HG02642 (cell line): ENCODE measurements at regions not wholly inside any gene's neighbourhood (a gene's known extent, or its start where the extent isn't known, plus 50 kb on each side); places are given as distances from the start of the nearest gene placed in this dataset.

Experiments used
- ATAC-seq: cut with Tn5 transposase; IDR thresholded peaks from one replicate; pipeline ENCODE4 v1.9.1; 2021; ENCODE audit warnings: mild to moderate bottlenecking; ENCODE audit not compliant: unreplicated experiment, poor library complexity

GRCh38 chr5:97388794-97389193 lies 205.7 kb upstream of the RIOK2 start:
- ATAC-seq: no peak

- ATAC-seq: no peak
Observed at GRCh38 chr5:97400537-97400936, 217.5 kb upstream of the RIOK2 start.

- ATAC-seq: no peak
Observed at GRCh38 chr5:97405941-97406340, 222.9 kb upstream of the RIOK2 start.

DNA sequence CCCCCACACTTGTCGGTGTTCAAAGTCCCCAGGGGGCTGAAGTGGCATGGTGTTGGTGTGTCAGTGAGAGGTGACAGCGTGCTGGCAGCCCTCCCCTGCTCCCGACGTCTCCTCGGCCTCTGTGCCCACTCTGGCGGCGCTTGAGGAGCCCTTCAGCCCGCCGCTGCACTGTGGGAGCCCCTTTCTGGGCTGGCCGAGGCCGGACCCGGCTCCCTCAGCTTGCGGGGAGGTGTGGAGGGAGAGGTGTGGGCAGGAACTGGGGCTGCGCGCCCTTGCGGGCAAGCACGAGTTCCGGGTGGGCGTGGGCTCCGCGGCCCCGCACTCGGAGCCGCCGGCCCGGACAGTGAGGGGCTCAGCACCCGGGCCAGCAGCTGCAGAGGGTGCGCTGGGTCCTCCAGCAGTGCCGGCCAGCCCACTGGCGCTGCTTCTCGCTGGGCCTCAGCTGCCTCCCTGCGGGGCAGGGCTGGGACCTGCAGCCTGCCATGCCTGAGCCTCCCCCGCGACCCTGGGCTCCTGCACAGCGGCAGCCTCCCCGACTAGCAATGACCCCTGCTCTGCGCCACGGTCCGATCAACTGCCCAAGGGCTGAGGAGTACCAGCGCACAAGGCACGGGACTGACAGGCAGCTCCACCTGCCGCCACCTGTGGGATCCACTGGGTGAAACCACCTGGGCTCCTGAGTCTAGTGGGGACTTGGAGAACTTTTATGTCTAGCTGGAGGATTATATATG lies 224.1 kb upstream of the RIOK2 start:
- no peak for ATAC-seq

DNA sequence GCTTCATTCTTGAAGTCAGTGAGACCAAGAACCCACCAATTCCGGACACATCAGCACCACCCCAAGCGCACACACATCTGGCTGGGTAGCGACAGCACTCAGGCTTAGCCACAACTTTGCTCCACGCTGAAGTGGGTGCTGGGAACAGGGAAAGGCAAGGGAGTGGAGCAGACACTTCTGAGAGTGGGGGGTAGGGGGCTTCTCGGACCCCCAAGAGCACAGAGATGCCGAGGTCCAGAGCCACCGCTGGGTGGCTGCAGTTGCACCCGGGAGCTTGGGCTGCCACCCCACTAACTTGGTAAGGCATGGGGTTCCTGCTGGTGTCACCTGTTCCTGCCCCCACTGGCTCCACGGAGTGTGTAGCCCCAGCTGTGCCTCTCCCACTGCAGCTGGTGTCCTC lies 225.3 kb upstream of the RIOK2 start:
- no peak for ATAC-seq

- ATAC-seq: no peak
Observed at GRCh38 chr5:97412959-97413358, 229.9 kb upstream of the RIOK2 start.

DNA sequence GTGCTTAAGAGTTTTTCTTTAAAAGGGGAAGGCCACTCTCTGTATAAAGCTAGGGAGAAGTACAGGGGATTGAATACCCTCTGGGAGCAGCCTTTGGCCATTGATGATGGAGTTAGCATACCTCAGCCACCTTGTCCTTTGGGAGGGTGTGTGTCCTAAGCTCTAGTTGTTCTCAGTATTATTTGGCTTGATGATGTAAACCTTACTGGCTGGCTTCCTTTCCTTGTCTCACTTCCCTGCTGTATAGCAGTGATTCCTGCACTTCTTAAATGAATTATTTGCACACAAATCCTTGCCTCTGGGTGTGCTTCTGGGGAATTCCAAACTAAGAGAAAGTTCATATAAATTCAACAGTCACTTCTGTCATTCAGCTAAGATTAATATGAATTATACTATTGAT lies 234.9 kb upstream of the RIOK2 start:
- no peak for ATAC-seq

- ATAC-seq: peak; percentile 42
Observed at GRCh38 chr5:97418462-97418861, 235.4 kb upstream of the RIOK2 start.

- no peak for ATAC-seq
Observed at GRCh38 chr5:97420646-97421045, 237.6 kb upstream of the RIOK2 start.

GRCh38 chr5:97422678-97423077 lies 239.6 kb upstream of the RIOK2 start:
- no peak for ATAC-seq

GRCh38 chr5:97425511-97425910 lies 242.5 kb upstream of the RIOK2 start:
- ATAC-seq: no peak

GRCh38 chr5:97427235-97427634 lies 244.2 kb upstream of the RIOK2 start:
- ATAC-seq: no peak

DNA sequence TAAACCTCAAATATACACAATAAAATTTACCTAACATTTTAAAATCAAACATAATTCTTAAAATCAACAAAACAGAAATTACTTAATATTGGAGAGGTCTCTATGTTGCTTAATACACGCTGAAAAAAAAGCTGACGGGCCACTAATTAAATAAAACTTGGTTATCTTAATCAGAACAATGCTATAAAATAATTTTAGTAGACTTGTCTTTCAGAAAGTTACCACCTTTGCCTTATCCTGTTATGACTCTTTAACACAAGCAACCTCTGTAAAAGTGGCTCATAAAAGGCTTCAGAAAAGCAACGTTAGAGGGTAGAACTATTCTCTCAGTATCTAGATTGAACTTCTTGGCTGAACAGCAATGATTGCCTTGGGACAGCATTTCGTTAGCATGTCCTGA lies 251.0 kb upstream of the RIOK2 start:
- no peak for ATAC-seq

DNA sequence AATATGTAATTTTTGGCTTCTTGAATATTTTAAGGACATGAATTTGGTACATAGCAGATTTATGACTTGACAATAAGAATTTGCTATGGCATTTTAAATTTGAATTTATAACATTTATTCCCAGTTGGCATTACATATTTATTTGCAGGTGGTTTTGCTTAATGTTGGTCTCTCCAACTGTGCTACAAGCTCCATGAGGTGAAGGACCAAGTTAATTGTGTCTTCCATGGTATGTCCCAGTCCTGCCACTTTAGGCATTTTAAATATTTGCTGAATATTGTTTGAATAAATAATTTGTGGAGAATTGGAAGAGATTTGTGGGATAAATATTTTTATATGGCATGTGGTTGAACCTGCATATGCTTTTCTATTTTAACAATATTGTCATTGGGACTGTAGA lies 253.4 kb upstream of the RIOK2 start:
- ATAC-seq: no peak

DNA sequence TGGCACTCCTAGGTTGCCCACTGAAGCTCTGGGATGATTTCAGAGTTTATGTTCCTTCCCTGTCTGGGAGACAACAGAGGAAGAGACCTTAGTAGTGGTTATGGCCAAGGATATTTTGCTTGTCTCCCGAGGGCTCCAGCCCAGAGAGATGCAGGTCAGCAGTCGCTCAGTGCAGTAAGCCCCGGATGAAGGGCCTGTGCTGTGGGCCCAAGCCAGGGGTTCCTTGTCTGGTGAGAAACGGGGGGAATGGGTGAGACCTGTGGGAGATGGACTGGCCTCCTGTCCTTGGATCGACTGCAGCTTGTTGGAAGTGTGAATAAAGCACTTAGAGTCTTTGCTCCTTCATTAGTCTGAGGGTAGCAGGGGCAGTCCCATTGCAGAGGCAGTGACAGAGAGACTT lies 260.7 kb upstream of the RIOK2 start:
- no peak for ATAC-seq

- ATAC-seq: no peak
Observed at GRCh38 chr5:97449172-97449571, 266.1 kb upstream of the RIOK2 start.

GRCh38 chr5:97452646-97453045 lies 269.6 kb upstream of the RIOK2 start:
- no peak for ATAC-seq

DNA sequence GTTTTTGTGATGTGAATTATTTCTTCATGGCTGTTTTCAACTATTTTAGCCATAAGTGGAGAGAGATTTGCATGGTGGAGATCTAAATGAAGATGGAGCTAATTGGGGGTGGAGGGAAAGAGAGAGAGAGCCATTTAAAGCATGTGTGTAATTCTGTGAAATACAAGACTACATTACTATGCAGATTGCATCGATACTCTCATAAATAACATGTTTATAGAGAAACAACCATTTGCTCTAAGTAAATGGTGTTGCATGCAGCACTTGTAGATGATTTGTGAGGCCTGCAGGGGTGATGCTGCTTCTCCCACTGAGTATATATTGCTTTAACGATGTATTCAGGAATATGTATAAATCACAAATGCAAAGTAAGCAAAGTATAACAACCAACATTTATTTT lies 270.2 kb upstream of the RIOK2 start:
- no peak for ATAC-seq

- no peak for ATAC-seq
Observed at GRCh38 chr5:97454015-97454414, 271.0 kb upstream of the RIOK2 start.

DNA sequence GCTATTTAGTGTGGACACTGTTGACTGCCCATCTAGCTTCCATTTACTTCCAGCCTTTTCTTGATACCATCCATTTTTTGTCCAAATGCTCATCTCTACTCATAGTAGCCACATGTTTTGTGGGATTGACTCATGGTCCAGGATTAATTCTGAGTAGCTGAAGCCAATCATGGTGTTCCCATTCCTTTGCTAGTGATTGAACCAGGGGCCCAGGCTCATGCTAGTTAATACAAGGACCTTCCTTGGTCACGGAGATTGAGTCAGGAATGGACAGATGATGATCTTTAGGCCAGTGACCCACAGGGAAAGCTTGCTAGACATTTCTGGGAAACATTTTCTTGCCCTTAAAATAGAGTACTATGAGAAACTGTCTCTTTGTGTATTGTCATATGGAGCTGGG lies 272.9 kb upstream of the RIOK2 start:
- ATAC-seq: no peak

- ATAC-seq: peak; percentile 56
Observed at GRCh38 chr5:97458851-97459250, 275.8 kb upstream of the RIOK2 start.

DNA sequence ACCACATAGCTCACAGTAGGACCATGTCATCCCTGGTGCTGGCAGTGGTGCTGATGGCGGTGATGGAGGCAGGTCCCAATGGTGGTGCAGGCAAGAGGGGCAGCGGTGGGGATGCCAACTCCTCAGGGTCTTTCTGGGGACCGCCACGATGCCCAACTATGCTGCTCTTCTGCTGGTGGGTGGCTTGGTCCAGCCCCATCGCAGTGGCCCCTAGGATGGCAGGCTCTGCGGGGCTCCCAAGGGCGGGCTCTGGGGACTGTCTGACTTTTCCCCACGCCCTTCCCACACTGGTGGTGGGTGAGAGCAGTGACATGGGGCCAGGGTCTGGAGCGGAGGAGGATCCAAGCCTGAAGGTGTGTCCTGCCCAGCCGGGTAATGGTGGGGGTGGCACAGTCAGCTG lies 288.9 kb upstream of the RIOK2 start:
- ATAC-seq: no peak

DNA sequence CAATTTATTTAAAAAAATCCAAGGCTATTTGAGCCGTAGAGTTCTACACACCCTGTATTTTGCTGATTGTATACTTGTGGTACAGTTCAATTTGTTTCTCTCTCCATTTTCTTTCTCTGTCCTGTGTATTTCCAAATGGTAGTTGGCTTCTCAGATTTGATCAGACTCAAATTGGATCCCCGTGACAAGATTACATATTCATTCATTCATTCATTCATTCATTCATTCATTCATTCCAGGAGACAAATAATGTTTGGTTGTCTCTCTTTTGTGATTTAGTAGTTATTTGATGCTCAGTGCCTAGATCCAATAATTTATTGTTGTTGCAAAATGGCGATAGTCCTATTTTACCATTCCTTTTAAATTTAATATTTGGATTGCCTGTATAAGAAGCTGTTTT lies 292.8 kb upstream of the RIOK2 start:
- no peak for ATAC-seq
